AG09319 (cell line): ENCODE measurements at regions not wholly inside any gene's neighbourhood (a gene's known extent, or its start where the extent isn't known, plus 50 kb on each side); places are given as distances from the start of the nearest gene placed in this dataset.

ENCODE experiments used
- DNase-seq: peaks from one replicate; pipeline ENCODE4 v3.0.0-alpha.2; 2010; ENCODE audit warnings: low read depth; ENCODE audit errors: extremely low read depth
- CTCF ChIP-seq: IDR thresholded peaks from 2 replicates; pipeline ENCODE4 v1.5.1; 2011; ENCODE audit warnings: low read depth, mild to moderate bottlenecking, inconsistent platforms, low read length, moderate library complexity

GRCh38 chr6:7674291-7674690 is 51.6 kb upstream of the BMP6 start:
- TF ChIP-seq CTCF: no peak
- DNase-seq: no peak

- no peak for TF ChIP-seq CTCF
- no peak for DNase-seq
These were observed 50.5 kb upstream of the BMP6 start for GRCh38 chr6:7675353-7675945.
